ENCODE measurements at regions not wholly inside any gene's neighbourhood (a gene's known extent, or its start where the extent isn't known, plus 50 kb on each side); places are given as distances from the start of the nearest gene placed in this dataset.
A peak's percentile ranks its signal among the peaks of the same experiment; 100 is the strongest.

- Mint-ChIP-seq H3K27ac (no peak overlapping the region), H3K36me3 (ENCODE audit: low read depth) (no peaks in the 10 kb centered on the region), H3K9me3 (no peaks in the 10 kb centered on the region), H3K27me3 (no peaks in the 10 kb centered on the region), H3K4me1 (no peaks in the 10 kb centered on the region), H3K4me3 (no peak overlapping the region)
- intact Hi-C loops (cut with micrococcal nuclease), result no loop called here
- TF ChIP-seq, protein P1, sequence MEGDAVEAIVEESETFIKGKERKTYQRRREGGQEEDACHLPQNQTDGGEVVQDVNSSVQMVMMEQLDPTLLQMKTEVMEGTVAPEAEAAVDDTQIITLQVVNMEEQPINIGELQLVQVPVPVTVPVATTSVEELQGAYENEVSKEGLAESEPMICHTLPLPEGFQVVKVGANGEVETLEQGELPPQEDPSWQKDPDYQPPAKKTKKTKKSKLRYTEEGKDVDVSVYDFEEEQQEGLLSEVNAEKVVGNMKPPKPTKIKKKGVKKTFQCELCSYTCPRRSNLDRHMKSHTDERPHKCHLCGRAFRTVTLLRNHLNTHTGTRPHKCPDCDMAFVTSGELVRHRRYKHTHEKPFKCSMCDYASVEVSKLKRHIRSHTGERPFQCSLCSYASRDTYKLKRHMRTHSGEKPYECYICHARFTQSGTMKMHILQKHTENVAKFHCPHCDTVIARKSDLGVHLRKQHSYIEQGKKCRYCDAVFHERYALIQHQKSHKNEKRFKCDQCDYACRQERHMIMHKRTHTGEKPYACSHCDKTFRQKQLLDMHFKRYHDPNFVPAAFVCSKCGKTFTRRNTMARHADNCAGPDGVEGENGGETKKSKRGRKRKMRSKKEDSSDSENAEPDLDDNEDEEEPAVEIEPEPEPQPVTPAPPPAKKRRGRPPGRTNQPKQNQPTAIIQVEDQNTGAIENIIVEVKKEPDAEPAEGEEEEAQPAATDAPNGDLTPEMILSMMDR (IDR thresholded peaks at IDR 0.05), result no peak
- ChIA-PET CTCF (no interaction called here), POLR2A (no interaction called here)
- no peak for DNase-seq
- ATAC-seq (ENCODE audit: low read depth), result no peak
These were observed 481.9 kb downstream of the FGF9 start for GRCh38 chr13:22152751-22153150.

- CTCF ChIA-PET, result no interaction called here
- TF ChIP-seq, protein P1 (IDR thresholded peaks at IDR 0.05), result no peak
- POLR2A ChIA-PET, result no interaction called here
- no peaks in the 10 kb centered on the region for H3K36me3 Mint-ChIP-seq (ENCODE audit: low read depth)
- DNase-seq (no peak), ATAC-seq (ENCODE audit: low read depth) (no peak)
- H3K4me1 Mint-ChIP-seq, result no peaks in the 10 kb centered on the region
- intact Hi-C loops (cut with micrococcal nuclease), result no loop called here
- H3K27ac Mint-ChIP-seq, result no peak overlapping the region
- no peaks in the 10 kb centered on the region for H3K27me3 Mint-ChIP-seq
- no peak overlapping the region for H3K4me3 Mint-ChIP-seq
- H3K9me3 Mint-ChIP-seq, result no peaks in the 10 kb centered on the region
These were observed 483.2 kb downstream of the FGF9 start for GRCh38 chr13:22154041-22154440.

GRCh38 chr13:22161871-22162270 is 491.0 kb downstream of the FGF9 start:
- Mint-ChIP-seq H3K4me3 (peak overlapping the region; percentile 52), H3K27ac (peak overlapping the region; percentile 53)

GRCh38 chr13:22162889-22163288 is 492.0 kb downstream of the FGF9 start:
- Mint-ChIP-seq H3K36me3 (ENCODE audit: low read depth) (no peaks in the 10 kb centered on the region), H3K9me3 (peaks cover 4% of the 10 kb centered on the region), H3K4me3 (peak overlapping the region; percentile 21), H3K4me1 (peaks cover 26% of the 10 kb centered on the region), H3K27ac (no peak overlapping the region), H3K27me3 (no peaks in the 10 kb centered on the region)
- CTCF ChIA-PET, result no interaction called here
- DNase-seq (no peak), ATAC-seq (ENCODE audit: low read depth) (no peak)
- intact Hi-C loops (cut with micrococcal nuclease), result loop anchor here (1.0 to 5.0 kb wide), 2 partner anchors 49 to 101 kb away; no protein-coding TSS in a partner anchor
- TF ChIP-seq, protein P1 (IDR thresholded peaks at IDR 0.05), result no peak
- POLR2A ChIA-PET, result interaction anchor here (0.6 kb wide), 1 partner anchor 122 kb away, joined by 3 read pairs; no protein-coding TSS in a partner anchor

More at GRCh38 chr13:22161871-22162270, 491.0 kb downstream of the FGF9 start:
- CTCF ChIA-PET, result no interaction called here
- H3K27me3 Mint-ChIP-seq, result no peaks in the 10 kb centered on the region
- intact Hi-C loops (cut with micrococcal nuclease), result loop anchor here (1.0 to 5.0 kb wide), 2 partner anchors 48 to 100 kb away; no protein-coding TSS in a partner anchor
- TF ChIP-seq, protein P1 (IDR thresholded peaks at IDR 0.05), result no peak
- ATAC-seq (ENCODE audit: low read depth) (peak; percentile 73), DNase-seq (no peak)
- POLR2A ChIA-PET, result no interaction called here
- H3K9me3 Mint-ChIP-seq, result peaks cover 4% of the 10 kb centered on the region
- peaks cover 26% of the 10 kb centered on the region for H3K4me1 Mint-ChIP-seq
- H3K36me3 Mint-ChIP-seq (ENCODE audit: low read depth), result no peaks in the 10 kb centered on the region

GRCh38 chr13:22168437-22169190 is 497.7 kb downstream of the FGF9 start:
- TF ChIP-seq, protein P1 (IDR thresholded peaks at IDR 0.05), result no peak
- POLR2A ChIA-PET, result no interaction called here

More at GRCh38 chr13:22168437-22169190, 497.7 kb downstream of the FGF9 start:
- intact Hi-C loops (cut with micrococcal nuclease), result no loop called here
- H3K9me3 Mint-ChIP-seq, result peaks cover 4% of the 10 kb centered on the region
- ATAC-seq (ENCODE audit: low read depth) (no peak), DNase-seq (no peak)
- no peaks in the 10 kb centered on the region for H3K36me3 Mint-ChIP-seq (ENCODE audit: low read depth)
- H3K4me1 Mint-ChIP-seq, result no peaks in the 10 kb centered on the region
- CTCF ChIA-PET, result no interaction called here
- H3K27me3 Mint-ChIP-seq, result no peaks in the 10 kb centered on the region
- H3K27ac Mint-ChIP-seq, result no peak overlapping the region
- H3K4me3 Mint-ChIP-seq, result no peak overlapping the region
